ENCODE measurements at regions not wholly inside any gene's neighbourhood (a gene's known extent, or its start where the extent isn't known, plus 50 kb on each side); places are given as distances from the start of the nearest gene placed in this dataset.

GRCh38 chr1:234990328-234990675 lies 138.3 kb downstream of the TOMM20 start:
- ChIA-PET CTCF (interaction anchor here (1.0 to 1.9 kb wide), 4 partner anchors 9 to 22 kb away, joined by 3 to 7 read pairs (median 4); no protein-coding TSS in a partner anchor), POLR2A (interaction anchor here (0.6 kb wide), 1 partner anchor 30 kb away, joined by 3 read pairs; no protein-coding TSS in a partner anchor)
- Histone ChIP-seq H3K36me3 (ENCODE audit: control insufficient read depth in 4 of 4, insufficient read depth in 4 of 4, low read length in 3 of 4) (no peaks in the 10 kb centered on the region), H3K4me3 (ENCODE audit: control insufficient read depth in 1 of 7, extremely low read depth in 1 of 7, insufficient read depth in 4 of 7, low read depth in 2 of 7, low read length in 6 of 7) (no peak overlapping the region), H3K9me3 (ENCODE audit: control extremely low read depth in 1 of 5, control insufficient read depth in 4 of 5, insufficient read depth in 2 of 5, low read depth in 1 of 5, low read length in 4 of 5) (no peaks in the 10 kb centered on the region), H3K27me3 (replicated peaks in 2 of 5; ENCODE audit: control insufficient read depth in 4 of 5, insufficient read depth in 5 of 5, low read length in 4 of 5) (no peaks in the 10 kb centered on the region), H3K4me1 (ENCODE audit: control extremely low read depth in 1 of 4, control insufficient read depth in 4 of 4, insufficient read depth in 4 of 4, low read length in 3 of 4) (peaks cover 2 to 34% (median 26%) of the 10 kb centered on the region in 4 experiments), H3K27ac (ENCODE audit: insufficient read depth in 1 of 2, low read depth in 1 of 2, low read length in 2 of 2, poor library complexity in 1 of 2, severe bottlenecking in 2 of 2) (no peak overlapping the region)
- DNase-seq: no peak
- no CpG with 5 or more reads among the region's 3 CpGs for WGBS (ENCODE audit: insufficient coverage)

- no peaks in the 10 kb centered on the region for H3K36me3 ChIP-seq (ENCODE audit: control insufficient read depth in 4 of 4, insufficient read depth in 4 of 4, low read length in 3 of 4)
- no peak overlapping the region for H3K4me3 ChIP-seq (ENCODE audit: control insufficient read depth in 1 of 7, extremely low read depth in 1 of 7, insufficient read depth in 4 of 7, low read depth in 2 of 7, low read length in 6 of 7)
- ChIA-PET POLR2A (no interaction called here), CTCF (interaction anchor here (1.0 to 1.9 kb wide), 6 partner anchors 9 to 27 kb away, joined by 3 to 7 read pairs (median 4); no protein-coding TSS in a partner anchor)
- no peaks in the 10 kb centered on the region for H3K27me3 ChIP-seq (replicated peaks in 2 of 5; ENCODE audit: control insufficient read depth in 4 of 5, insufficient read depth in 5 of 5, low read length in 4 of 5)
- H3K4me1 ChIP-seq (ENCODE audit: control extremely low read depth in 1 of 4, control insufficient read depth in 4 of 4, insufficient read depth in 4 of 4, low read length in 3 of 4): peaks cover 4 to 36% (median 27%) of the 10 kb centered on the region in 4 experiments
- no peak overlapping the region for H3K27ac ChIP-seq (ENCODE audit: insufficient read depth in 1 of 2, low read depth in 1 of 2, low read length in 2 of 2, poor library complexity in 1 of 2, severe bottlenecking in 2 of 2)
- 97% methylated on average over 14 of the region's 15 CpGs for WGBS (ENCODE audit: insufficient coverage)
- H3K9me3 ChIP-seq (ENCODE audit: control extremely low read depth in 1 of 5, control insufficient read depth in 4 of 5, insufficient read depth in 2 of 5, low read depth in 1 of 5, low read length in 4 of 5): no peaks in the 10 kb centered on the region
- DNase-seq: no peak
These were observed 138.9 kb downstream of the TOMM20 start for GRCh38 chr1:234989479-234990327.

GRCh38 chr1:234989019-234989418 lies 139.6 kb downstream of the TOMM20 start:
- Histone ChIP-seq H3K27ac (ENCODE audit: insufficient read depth in 1 of 2, low read depth in 1 of 2, low read length in 2 of 2, poor library complexity in 1 of 2, severe bottlenecking in 2 of 2) (no peak overlapping the region), H3K4me1 (ENCODE audit: control extremely low read depth in 1 of 4, control insufficient read depth in 4 of 4, insufficient read depth in 4 of 4, low read length in 3 of 4) (peaks cover 4 to 36% (median 25%) of the 10 kb centered on the region in 4 experiments), H3K36me3 (ENCODE audit: control insufficient read depth in 4 of 4, insufficient read depth in 4 of 4, low read length in 3 of 4) (no peaks in the 10 kb centered on the region), H3K9me3 (ENCODE audit: control extremely low read depth in 1 of 5, control insufficient read depth in 4 of 5, insufficient read depth in 2 of 5, low read depth in 1 of 5, low read length in 4 of 5) (no peaks in the 10 kb centered on the region), H3K27me3 (replicated peaks in 2 of 5; ENCODE audit: control insufficient read depth in 4 of 5, insufficient read depth in 5 of 5, low read length in 4 of 5) (no peaks in the 10 kb centered on the region), H3K4me3 (ENCODE audit: control insufficient read depth in 1 of 7, extremely low read depth in 1 of 7, insufficient read depth in 4 of 7, low read depth in 2 of 7, low read length in 6 of 7) (no peak overlapping the region)
- 89% methylated on average over 5 of the region's 6 CpGs for WGBS (ENCODE audit: insufficient coverage)
- ChIA-PET POLR2A (no interaction called here), CTCF (interaction anchor here (1.0 kb wide), 2 partner anchors 8 to 26 kb away, joined by 4 to 6 read pairs; no protein-coding TSS in a partner anchor)
- no peak for DNase-seq

GRCh38 chr1:234988536-234988935 lies 140.1 kb downstream of the TOMM20 start:
- Histone ChIP-seq H3K9me3 (ENCODE audit: control extremely low read depth in 1 of 5, control insufficient read depth in 4 of 5, insufficient read depth in 2 of 5, low read depth in 1 of 5, low read length in 4 of 5) (no peaks in the 10 kb centered on the region), H3K4me3 (ENCODE audit: control insufficient read depth in 1 of 7, extremely low read depth in 1 of 7, insufficient read depth in 4 of 7, low read depth in 2 of 7, low read length in 6 of 7) (no peak overlapping the region), H3K27ac (ENCODE audit: insufficient read depth in 1 of 2, low read depth in 1 of 2, low read length in 2 of 2, poor library complexity in 1 of 2, severe bottlenecking in 2 of 2) (no peak overlapping the region), H3K27me3 (replicated peaks in 2 of 5; ENCODE audit: control insufficient read depth in 4 of 5, insufficient read depth in 5 of 5, low read length in 4 of 5) (no peaks in the 10 kb centered on the region), H3K36me3 (ENCODE audit: control insufficient read depth in 4 of 4, insufficient read depth in 4 of 4, low read length in 3 of 4) (no peaks in the 10 kb centered on the region), H3K4me1 (ENCODE audit: control extremely low read depth in 1 of 4, control insufficient read depth in 4 of 4, insufficient read depth in 4 of 4, low read length in 3 of 4) (peaks cover 4 to 37% (median 22%) of the 10 kb centered on the region in 4 experiments)
- ChIA-PET CTCF (interaction anchor here (1.0 kb wide), 2 partner anchors 8 to 26 kb away, joined by 4 to 6 read pairs; no protein-coding TSS in a partner anchor), POLR2A (no interaction called here)
- DNase-seq: no peak
- WGBS (ENCODE audit: insufficient coverage): 100% methylated on average over 3 of the region's 4 CpGs

GRCh38 chr1:234988155-234988517 lies 140.5 kb downstream of the TOMM20 start:
- POLR2A ChIA-PET: no interaction called here
- Histone ChIP-seq H3K27me3 (replicated peaks in 2 of 5; ENCODE audit: control insufficient read depth in 4 of 5, insufficient read depth in 5 of 5, low read length in 4 of 5) (no peaks in the 10 kb centered on the region), H3K27ac (ENCODE audit: insufficient read depth in 1 of 2, low read depth in 1 of 2, low read length in 2 of 2, poor library complexity in 1 of 2, severe bottlenecking in 2 of 2) (no peak overlapping the region), H3K4me1 (ENCODE audit: control extremely low read depth in 1 of 4, control insufficient read depth in 4 of 4, insufficient read depth in 4 of 4, low read length in 3 of 4) (peaks cover 4 to 41% (median 25%) of the 10 kb centered on the region in 4 experiments), H3K36me3 (ENCODE audit: control insufficient read depth in 4 of 4, insufficient read depth in 4 of 4, low read length in 3 of 4) (no peaks in the 10 kb centered on the region), H3K9me3 (ENCODE audit: control extremely low read depth in 1 of 5, control insufficient read depth in 4 of 5, insufficient read depth in 2 of 5, low read depth in 1 of 5, low read length in 4 of 5) (no peaks in the 10 kb centered on the region), H3K4me3 (ENCODE audit: control insufficient read depth in 1 of 7, extremely low read depth in 1 of 7, insufficient read depth in 4 of 7, low read depth in 2 of 7, low read length in 6 of 7) (no peak overlapping the region)
- CTCF ChIA-PET: no interaction called here
- DNase-seq: no peak
- 100% methylated on average over 2 of the region's 2 CpGs for WGBS (ENCODE audit: insufficient coverage)

GRCh38 chr1:234987415-234988154 lies 141.1 kb downstream of the TOMM20 start:
- POLR2A ChIA-PET: interaction anchor here (0.7 kb wide), 1 partner anchor 9 kb away, joined by 3 read pairs; no protein-coding TSS in a partner anchor
- CTCF ChIA-PET: interaction anchor here (1.0 to 1.5 kb wide), 5 partner anchors 9 to 498 kb away, joined by 3 to 5 read pairs (median 3); no protein-coding TSS in a partner anchor
- 91% methylated on average over 12 of the region's 14 CpGs for WGBS (ENCODE audit: insufficient coverage)

More at GRCh38 chr1:234987415-234988154, 141.1 kb downstream of the TOMM20 start:
- Histone ChIP-seq H3K4me3 (ENCODE audit: control insufficient read depth in 1 of 7, extremely low read depth in 1 of 7, insufficient read depth in 4 of 7, low read depth in 2 of 7, low read length in 6 of 7) (no peak overlapping the region), H3K27me3 (replicated peaks in 2 of 5; ENCODE audit: control insufficient read depth in 4 of 5, insufficient read depth in 5 of 5, low read length in 4 of 5) (no peaks in the 10 kb centered on the region), H3K9me3 (ENCODE audit: control extremely low read depth in 1 of 5, control insufficient read depth in 4 of 5, insufficient read depth in 2 of 5, low read depth in 1 of 5, low read length in 4 of 5) (no peaks in the 10 kb centered on the region), H3K4me1 (ENCODE audit: control extremely low read depth in 1 of 4, control insufficient read depth in 4 of 4, insufficient read depth in 4 of 4, low read length in 3 of 4) (peaks cover 4 to 43% (median 27%) of the 10 kb centered on the region in 4 experiments), H3K36me3 (ENCODE audit: control insufficient read depth in 4 of 4, insufficient read depth in 4 of 4, low read length in 3 of 4) (no peaks in the 10 kb centered on the region), H3K27ac (ENCODE audit: insufficient read depth in 1 of 2, low read depth in 1 of 2, low read length in 2 of 2, poor library complexity in 1 of 2, severe bottlenecking in 2 of 2) (no peak overlapping the region)
- DNase-seq: no peak
